GM21515 (cell line): ENCODE measurements at regions not wholly inside any gene's neighbourhood (a gene's known extent, or its start where the extent isn't known, plus 50 kb on each side); places are given as distances from the start of the nearest gene placed in this dataset.

Experiments used
- ATAC-seq: cut with Tn5 transposase; IDR thresholded peaks from one replicate; pipeline ENCODE4 v1.9.1; 2021; ENCODE audit not compliant: unreplicated experiment

- no peak for ATAC-seq
Measured at GRCh38 chr2:167310442-167310841, 422.2 kb downstream of the XIRP2 start.
